A549 (cell line): ENCODE measurements at regions not wholly inside any gene's neighbourhood (a gene's known extent, or its start where the extent isn't known, plus 50 kb on each side); places are given as distances from the start of the nearest gene placed in this dataset.

ENCODE experiments used
- ESRRA ChIP-seq: fragments of 150-350 bp; IDR thresholded peaks from 2 replicates; pipeline ENCODE4 v1.6.1; 2014; ENCODE audit warnings: mild to moderate bottlenecking, low read length, borderline replicate concordance
- HOXB5 ChIP-seq: fragments of 250-450 bp; sonication (Bioruptor Pico); IDR thresholded peaks from 2 replicates; pipeline ENCODE4 v1.5.0; 2020; ENCODE audit warnings: mild to moderate bottlenecking, moderate library complexity
- MAZ ChIP-seq: fragments of 150-350 bp; IDR thresholded peaks from 2 replicates; pipeline ENCODE4 v1.6.1; 2014; ENCODE audit warnings: antibody characterized with exemption, low read depth, low read length, borderline replicate concordance
- NFE2L2 ChIP-seq: fragments of 150-350 bp; conservative IDR thresholded peaks from 2 replicates; pipeline ENCODE4 v1.6.1; 2014; ENCODE audit warnings: low read length
- POLR2A ChIP-seq: IDR thresholded peaks from 2 replicates; pipeline ENCODE4 v1.6.1; 2012; ENCODE audit warnings: mild to moderate bottlenecking, low read length
- TF ChIP-seq, protein P1 (sequence below): fragments of >200 bp; sonication (Bioruptor Twin); formaldehyde crosslinking; IDR thresholded peaks from 3 replicates; pipeline ENCODE4 v1.5.1; 2016

DNA sequence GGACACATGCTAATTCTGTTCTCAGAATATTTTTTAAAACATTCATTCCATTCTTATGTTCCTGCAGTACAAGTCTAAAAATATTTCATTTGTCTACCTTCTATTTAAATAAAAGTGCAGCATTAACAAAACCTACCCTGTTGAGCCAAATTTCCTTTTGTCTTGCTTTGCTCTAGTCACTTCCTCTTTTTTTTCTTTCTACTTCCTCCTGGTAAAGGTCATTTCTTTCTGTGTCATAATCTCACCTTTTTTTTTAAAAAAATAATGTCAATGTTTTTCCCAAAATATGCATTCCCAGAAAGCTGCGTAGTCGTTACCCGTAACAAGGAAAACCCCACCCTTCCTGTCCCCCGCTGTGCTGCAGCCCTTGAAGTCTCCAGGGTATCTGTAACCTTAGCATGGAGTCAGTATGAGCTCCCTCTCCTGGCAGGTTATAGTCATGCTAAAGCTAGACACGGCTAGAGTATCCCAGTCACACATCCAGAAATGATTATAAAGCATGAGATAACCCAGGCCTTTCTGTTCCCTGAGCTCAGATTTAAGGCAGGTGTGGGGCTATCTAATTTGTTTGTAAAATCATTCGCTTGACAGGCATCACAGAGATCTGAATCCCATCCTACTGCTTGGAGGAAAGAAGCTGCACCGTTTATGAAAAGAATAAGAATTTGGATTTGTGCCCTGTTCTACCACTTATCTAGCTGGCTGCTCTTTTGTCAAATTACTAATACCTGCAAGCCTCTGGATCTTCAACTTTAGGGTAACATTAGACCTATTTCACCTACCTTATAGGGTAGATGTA, 51.1 kb upstream of the EED start:
- TF ChIP-seq, protein P1, sequence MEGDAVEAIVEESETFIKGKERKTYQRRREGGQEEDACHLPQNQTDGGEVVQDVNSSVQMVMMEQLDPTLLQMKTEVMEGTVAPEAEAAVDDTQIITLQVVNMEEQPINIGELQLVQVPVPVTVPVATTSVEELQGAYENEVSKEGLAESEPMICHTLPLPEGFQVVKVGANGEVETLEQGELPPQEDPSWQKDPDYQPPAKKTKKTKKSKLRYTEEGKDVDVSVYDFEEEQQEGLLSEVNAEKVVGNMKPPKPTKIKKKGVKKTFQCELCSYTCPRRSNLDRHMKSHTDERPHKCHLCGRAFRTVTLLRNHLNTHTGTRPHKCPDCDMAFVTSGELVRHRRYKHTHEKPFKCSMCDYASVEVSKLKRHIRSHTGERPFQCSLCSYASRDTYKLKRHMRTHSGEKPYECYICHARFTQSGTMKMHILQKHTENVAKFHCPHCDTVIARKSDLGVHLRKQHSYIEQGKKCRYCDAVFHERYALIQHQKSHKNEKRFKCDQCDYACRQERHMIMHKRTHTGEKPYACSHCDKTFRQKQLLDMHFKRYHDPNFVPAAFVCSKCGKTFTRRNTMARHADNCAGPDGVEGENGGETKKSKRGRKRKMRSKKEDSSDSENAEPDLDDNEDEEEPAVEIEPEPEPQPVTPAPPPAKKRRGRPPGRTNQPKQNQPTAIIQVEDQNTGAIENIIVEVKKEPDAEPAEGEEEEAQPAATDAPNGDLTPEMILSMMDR = peak; percentile 85
- TF ChIP-seq POLR2A = no peak
- TF ChIP-seq MAZ = no peak
- TF ChIP-seq ESRRA = no peak
- TF ChIP-seq NFE2L2 = no peak
- no peak for TF ChIP-seq HOXB5
